GM21529 (cell line): ENCODE measurements at regions not wholly inside any gene's neighbourhood (a gene's known extent, or its start where the extent isn't known, plus 50 kb on each side); places are given as distances from the start of the nearest gene placed in this dataset.
A peak's percentile ranks its signal among the peaks of the same experiment; 100 is the strongest.
"Not testable (repeated sequence)": the region's sequence is repeated elsewhere in the genome, so short reads cannot be mapped to it uniquely, and the experiment has no call there.

Experiments
- ATAC-seq: cut with Tn5 transposase; IDR thresholded peaks from one replicate; pipeline ENCODE4 v1.9.1; 2021; ENCODE audit not compliant: unreplicated experiment

DNA sequence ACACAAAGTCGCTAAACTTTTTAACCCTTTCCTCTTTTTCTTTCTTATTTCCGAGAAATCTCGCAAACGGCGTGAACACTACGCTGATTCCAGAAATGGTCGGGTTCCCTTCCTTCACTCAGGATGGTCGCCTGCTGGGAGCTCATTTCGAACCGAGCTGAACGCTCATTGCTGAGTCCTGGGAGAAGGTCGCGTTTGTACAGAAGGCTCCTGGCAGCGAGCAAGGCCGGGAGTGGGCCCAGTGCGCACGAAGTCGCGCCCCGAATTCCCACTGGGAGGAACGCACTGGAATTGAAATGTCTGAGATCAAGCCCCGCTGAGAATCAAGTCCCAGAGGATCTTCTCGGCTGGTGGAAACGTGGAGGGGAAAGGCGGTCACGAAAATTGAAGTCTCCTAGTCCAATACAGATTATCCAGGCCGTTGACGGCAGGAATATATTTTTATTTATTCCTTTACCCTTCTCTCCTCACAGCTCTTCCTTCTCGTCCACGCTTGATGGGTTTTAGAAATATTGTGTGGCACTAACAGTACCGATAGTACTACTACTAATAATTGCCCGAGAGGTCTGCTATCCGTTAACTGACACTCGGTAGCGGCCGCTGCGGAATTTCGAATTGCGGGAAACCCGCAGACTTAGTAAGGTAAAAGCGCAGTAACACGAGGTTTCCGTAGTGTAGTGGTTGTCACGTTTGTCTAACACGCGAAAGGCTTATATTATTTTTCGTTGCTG is 207.2 kb upstream of the ZNF184 start:
- ATAC-seq = no peak

- ATAC-seq = no peak
Observed at GRCh38 chr6:27679308-27679963, 206.5 kb upstream of the ZNF184 start.

DNA sequence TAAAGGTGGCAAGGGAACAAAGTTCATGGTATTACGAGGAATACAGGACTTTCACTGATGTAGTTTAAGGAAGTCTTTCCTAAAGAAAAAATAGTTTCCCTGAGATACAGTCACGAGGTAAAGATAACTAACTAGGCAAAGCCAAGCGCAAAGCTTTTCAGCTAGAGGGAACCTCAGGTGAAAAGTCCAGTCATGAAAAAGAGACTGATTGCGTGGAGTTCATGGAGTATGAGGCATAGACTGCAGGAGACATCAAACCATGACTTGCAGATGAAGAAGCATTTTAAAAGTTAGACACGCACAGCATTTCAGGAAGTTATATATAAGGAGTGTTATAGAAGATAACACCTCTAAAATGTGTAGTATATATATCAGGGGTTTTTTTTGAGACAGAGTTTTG is 205.6 kb upstream of the ZNF184 start:
- no peak for ATAC-seq

GRCh38 chr6:27674882-27675281 is 202.0 kb upstream of the ZNF184 start:
- no peak for ATAC-seq

- ATAC-seq = peak; percentile 72
Observed at GRCh38 chr6:27672113-27672799, 199.4 kb upstream of the ZNF184 start.

- ATAC-seq = no peak
Observed at GRCh38 chr6:27669624-27670301, 196.9 kb upstream of the ZNF184 start.

DNA sequence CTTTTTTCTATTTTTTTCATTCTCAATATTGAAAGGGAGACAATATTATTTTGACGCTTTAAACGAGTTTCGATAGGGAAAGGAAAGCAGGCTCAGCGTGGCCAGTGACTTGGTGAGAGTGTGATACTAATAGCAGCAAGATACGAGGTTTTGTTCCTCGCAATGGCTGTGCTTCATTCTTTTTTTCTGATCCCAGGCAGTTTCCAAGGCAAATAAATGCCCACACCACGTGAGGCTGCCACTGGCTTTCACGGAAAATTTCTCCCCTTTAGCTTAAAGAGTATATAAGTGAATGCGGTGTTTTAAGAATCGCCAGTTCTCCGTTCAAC is 196.4 kb upstream of the ZNF184 start:
- ATAC-seq = no peak

GRCh38 chr6:27668442-27669294 is 195.8 kb upstream of the ZNF184 start:
- no peak for ATAC-seq

DNA sequence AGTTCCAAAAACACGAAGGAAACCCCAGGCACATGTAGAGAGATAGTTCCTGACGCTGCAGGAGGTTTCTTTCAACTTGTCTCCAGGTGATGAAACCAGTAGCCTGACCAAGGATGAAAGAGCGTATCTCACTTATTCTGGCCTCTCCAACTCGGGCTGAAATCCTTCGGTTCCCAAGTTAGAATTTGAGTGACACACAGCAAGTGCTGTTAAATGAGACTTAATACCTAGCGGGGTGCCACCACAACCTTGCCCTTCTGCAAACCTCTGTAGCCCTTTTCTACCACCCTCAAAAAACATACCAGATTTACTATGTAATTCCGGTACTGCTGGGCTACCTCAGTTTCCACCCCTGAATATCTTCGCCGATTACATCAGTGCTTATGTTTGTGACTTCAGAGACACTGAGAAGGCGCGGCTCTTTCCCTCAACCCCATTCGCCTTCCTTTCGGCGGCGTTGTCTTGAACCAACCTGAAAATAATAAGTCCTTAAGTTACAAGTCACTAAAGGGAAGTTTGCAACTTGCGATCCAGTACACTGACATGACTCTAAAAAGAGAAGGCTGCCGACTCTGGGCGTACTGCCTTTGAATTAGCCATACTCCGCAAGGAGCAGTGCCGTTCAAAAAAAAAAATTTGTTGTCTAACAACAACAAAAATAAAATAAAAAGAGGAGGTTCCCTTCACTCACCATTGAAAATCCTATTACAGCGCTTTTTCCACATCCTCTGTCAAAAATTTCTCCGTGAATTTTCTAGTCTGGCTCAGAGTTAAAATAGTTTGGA is 194.9 kb upstream of the ZNF184 start:
- no peak for ATAC-seq

- ATAC-seq = no peak
Observed at GRCh38 chr6:27667016-27667656, 194.2 kb upstream of the ZNF184 start.

DNA sequence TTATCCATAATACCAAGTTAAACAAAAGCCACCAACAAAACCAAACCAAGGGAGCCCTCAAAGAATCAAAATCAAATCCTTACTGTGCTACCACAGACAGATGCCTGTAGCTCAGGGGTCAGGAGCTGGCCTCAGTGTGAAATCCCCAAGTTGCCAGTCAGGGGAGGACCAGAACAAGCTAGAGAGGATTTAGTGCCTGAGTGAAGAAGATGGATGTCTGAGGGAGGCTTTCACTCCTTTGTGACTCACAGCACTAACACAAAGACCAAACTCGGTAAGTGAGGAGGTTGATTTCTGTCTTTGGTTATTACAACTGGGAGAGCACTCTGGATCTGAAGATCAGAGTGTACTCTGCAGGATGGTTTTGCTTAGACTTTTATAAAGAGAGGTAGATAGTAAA is 189.9 kb upstream of the ZNF184 start:
- ATAC-seq = no peak

GRCh38 chr6:27662212-27662611 is 189.3 kb upstream of the ZNF184 start:
- not testable (repeated sequence) for ATAC-seq

DNA sequence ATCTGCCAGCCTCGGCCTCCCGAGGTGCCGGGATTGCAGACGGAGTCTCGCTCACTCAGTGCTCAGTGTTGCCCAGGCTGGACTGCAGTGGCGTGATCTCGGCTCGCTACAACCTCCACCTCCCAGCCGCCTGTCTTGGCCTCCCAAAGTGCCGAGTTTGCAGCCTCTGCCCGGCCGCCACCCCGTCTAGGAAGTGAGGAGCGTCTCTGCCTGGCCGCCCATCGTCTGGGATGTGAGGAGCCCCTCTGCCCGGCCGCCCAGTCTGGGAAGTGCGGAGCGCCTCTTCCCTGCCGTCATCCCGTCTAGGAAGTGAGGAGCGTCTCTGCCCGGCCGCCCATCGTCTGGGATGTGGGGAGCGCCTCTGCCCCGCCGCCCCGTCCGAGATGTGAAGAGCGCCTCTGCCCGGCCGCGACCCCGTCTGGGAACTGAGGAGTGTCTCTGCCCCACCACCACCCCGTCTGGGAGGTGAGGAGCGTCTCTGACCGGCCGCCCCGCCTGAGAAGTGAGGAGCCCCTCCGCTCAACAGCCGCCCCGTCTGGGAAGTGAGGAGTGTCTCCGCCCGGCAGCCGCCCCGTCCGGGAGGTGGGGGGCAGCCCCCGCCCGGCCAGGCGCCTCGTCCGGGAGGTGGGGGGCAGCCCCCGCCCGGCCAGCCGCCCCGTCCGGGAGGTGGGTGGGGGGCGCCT is 180.4 kb upstream of the ZNF184 start:
- not testable (repeated sequence) for ATAC-seq

GRCh38 chr6:27651371-27651732 is 178.4 kb upstream of the ZNF184 start:
- no peak for ATAC-seq

DNA sequence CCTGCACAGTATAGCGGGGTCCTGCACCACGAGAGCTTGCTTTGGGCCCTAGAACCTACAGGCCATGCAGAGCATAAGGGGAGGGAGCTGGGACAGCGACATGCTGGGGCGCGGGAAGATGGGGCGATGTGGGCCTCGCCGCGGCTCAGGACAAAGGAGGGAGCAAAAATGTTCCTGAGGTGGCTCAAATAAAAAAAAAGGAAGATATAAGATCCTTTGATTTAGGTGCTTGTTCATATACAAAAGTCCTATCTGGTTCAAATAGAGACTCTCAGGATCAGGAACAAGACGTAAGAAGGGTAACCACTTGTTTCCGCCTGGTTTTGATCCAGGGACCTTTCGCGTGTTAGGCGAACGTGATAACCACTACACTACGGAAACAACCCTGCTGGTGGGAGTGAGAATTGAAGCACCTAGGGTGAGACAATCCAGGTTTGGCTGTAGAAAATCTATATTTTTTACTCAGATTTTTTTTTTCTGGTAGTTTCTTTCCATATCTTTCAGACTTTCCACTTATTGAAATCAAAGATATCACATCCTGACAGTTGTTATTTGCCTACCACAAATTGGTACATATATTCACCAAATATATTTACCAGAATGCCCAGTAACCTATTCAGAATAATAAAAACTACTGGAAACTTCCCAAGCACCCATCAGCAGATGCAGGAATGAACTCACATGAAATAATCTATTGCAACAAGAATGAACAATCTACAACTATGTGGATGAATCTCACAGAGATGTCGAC is 177.9 kb upstream of the ZNF184 start:
- no peak for ATAC-seq

- no peak for ATAC-seq
Observed at GRCh38 chr6:27644528-27644927, 171.6 kb upstream of the ZNF184 start.

DNA sequence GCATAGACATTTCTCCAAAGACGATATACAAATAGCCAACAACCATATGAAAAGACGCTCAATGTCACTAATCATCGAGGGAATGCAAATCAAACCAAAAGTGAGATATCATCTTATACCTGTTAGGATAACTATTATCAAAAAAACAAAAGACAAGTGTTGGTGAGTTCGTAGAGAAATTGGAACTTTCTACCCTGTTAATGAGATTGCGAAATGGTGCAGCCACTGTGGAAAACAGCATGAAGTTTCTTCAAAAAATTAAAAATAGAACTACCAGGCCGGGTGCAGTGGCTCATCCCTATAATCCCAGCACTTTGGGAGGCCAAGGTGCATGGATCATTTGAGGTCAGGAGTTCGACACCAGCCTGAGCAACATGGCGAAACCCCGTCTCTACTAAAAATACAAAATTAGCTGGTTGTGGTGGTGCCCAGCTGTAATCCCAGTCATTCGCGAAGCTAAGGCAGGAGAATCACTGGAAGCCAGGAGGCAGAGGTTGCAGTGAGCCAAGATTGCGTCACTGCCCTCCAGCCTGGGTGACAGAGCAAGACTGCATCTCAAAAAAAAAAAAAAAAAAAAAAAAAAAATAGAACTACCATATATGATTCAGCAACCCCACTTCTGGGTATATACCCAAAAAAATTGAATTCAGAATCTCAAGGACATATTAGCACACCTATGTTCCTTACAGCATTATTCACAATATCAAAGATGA is 170.0 kb upstream of the ZNF184 start:
- ATAC-seq = no peak

DNA sequence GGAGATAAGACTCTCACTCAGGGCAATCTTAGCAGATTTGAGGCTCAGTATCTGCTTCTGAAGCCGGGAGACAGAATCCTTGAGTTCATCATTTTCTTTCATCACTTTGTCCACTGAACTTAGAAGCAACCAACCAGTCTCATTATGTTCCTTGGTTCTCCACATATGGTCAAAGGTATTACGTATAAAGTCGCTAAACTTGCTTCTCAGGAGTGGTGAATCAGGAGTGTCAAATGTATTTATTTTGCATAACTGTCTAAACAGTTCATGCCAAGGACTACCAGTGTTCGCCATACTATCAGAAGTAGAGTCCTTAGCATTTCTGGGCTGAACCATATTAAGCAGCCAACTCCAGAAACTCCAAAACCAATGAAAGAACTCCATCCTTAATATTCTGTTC is 163.0 kb upstream of the ZNF184 start:
- ATAC-seq = not testable (repeated sequence)
